HL-60 (cell line): ENCODE measurements at regions not wholly inside any gene's neighbourhood (a gene's known extent, or its start where the extent isn't known, plus 50 kb on each side); places are given as distances from the start of the nearest gene placed in this dataset.

ENCODE experiments used
- DNase-seq, 2 experiments: peaks; one replicate each; pipeline ENCODE4 v3.0.0-alpha.2; 2010 to 2020; ENCODE audit warnings: low read depth in 1 of 2, low spot score in 1 of 2
- H3K27ac ChIP-seq: fragments of 250-450 bp; sonication (Bioruptor Pico); replicated peaks from 2 replicates; pipeline ENCODE4 v1.5.1; 2020; ENCODE audit warnings: mild to moderate bottlenecking, moderate library complexity
- H3K27me3 ChIP-seq: fragments of 250-450 bp; sonication (Bioruptor Pico); 2 replicates; pipeline ENCODE4 v1.5.1; 2021; ENCODE audit warnings: mild to moderate bottlenecking, moderate library complexity; ENCODE audit not compliant: insufficient read depth, poor library complexity, severe bottlenecking
- H3K4me3 ChIP-seq: replicated peaks from 2 replicates; pipeline ENCODE4 v1.5.1; 2011; ENCODE audit warnings: mild to moderate bottlenecking, control low read depth, low read length; ENCODE audit not compliant: insufficient read depth
- CTCF ChIP-seq: IDR thresholded peaks from one replicate; pipeline ENCODE4 v1.5.1; 2011; ENCODE audit warnings: low read length, control low read depth, inconsistent platforms; ENCODE audit not compliant: insufficient read depth
- GABPA ChIP-seq: IDR thresholded peaks from 2 replicates; pipeline ENCODE4 v1.6.1; 2012; ENCODE audit warnings: low read depth
- POLR2AphosphoS5 ChIP-seq: IDR thresholded peaks from 2 replicates; pipeline ENCODE4 v1.6.1; 2012; ENCODE audit warnings: low read depth
- REST ChIP-seq: IDR thresholded peaks from 2 replicates; pipeline ENCODE4 v1.6.1; 2012; ENCODE audit warnings: low read depth; ENCODE audit not compliant: insufficient replicate concordance
- SPI1 ChIP-seq: IDR thresholded peaks from 2 replicates; pipeline ENCODE4 v1.6.1; 2012; ENCODE audit warnings: low read depth, mild to moderate bottlenecking, borderline replicate concordance

GRCh38 chr11:134837887-134838232, 425.8 kb upstream of the B3GAT1 start:
- TF ChIP-seq SPI1 = no peak
- TF ChIP-seq CTCF = no peak
- TF ChIP-seq POLR2AphosphoS5 = no peak
- TF ChIP-seq REST = no peak
- no peak for TF ChIP-seq GABPA
- no peaks in the 10 kb centered on the region for H3K27me3 ChIP-seq
- no peak for DNase-seq
- H3K27ac ChIP-seq = no peak overlapping the region
- H3K4me3 ChIP-seq = no peak overlapping the region

- H3K27me3 ChIP-seq = no peaks in the 10 kb centered on the region
- no peak overlapping the region for H3K27ac ChIP-seq
- TF ChIP-seq POLR2AphosphoS5 = no peak
- TF ChIP-seq REST = no peak
- no peak for TF ChIP-seq GABPA
- TF ChIP-seq SPI1 = no peak
- no peak for TF ChIP-seq CTCF
- DNase-seq = no peak
- no peak overlapping the region for H3K4me3 ChIP-seq
Measured at GRCh38 chr11:134837166-134837886, 425.3 kb upstream of the B3GAT1 start.

GRCh38 chr11:134836561-134836960, 424.5 kb upstream of the B3GAT1 start:
- H3K4me3 ChIP-seq = no peak overlapping the region
- no peak for DNase-seq
- no peaks in the 10 kb centered on the region for H3K27me3 ChIP-seq
- TF ChIP-seq CTCF = no peak
- TF ChIP-seq REST = no peak
- no peak for TF ChIP-seq SPI1
- no peak for TF ChIP-seq GABPA
- no peak for TF ChIP-seq POLR2AphosphoS5
- no peak overlapping the region for H3K27ac ChIP-seq
